HEK293 (cell line): ENCODE measurements at regions not wholly inside any gene's neighbourhood (a gene's known extent, or its start where the extent isn't known, plus 50 kb on each side); places are given as distances from the start of the nearest gene placed in this dataset.

Source experiments
- EGR2 ChIP-seq: fragments of 450-650 bp; formaldehyde crosslinking; IDR thresholded peaks from 2 replicates; pipeline ENCODE4 v1.5.1; 2016; ENCODE audit warnings: low read depth, missing biosample characterization, missing genetic modification characterization
- GLI2 ChIP-seq: fragments of 450-650 bp; formaldehyde crosslinking; IDR thresholded peaks from 2 replicates; pipeline ENCODE4; 2017; ENCODE audit warnings: missing biosample characterization, missing genetic modification characterization, low read depth, borderline replicate concordance
- GLIS1 ChIP-seq: fragments of 450-650 bp; formaldehyde crosslinking; IDR thresholded peaks from 2 replicates; pipeline ENCODE4 v1.5.1; 2016; ENCODE audit warnings: missing biosample characterization, missing genetic modification characterization
- KLF7 ChIP-seq: fragments of 450-650 bp; formaldehyde crosslinking; IDR thresholded peaks from 2 replicates; pipeline ENCODE4 v1.5.1; 2016; ENCODE audit warnings: missing biosample characterization, missing genetic modification characterization, borderline replicate concordance
- PBX3 ChIP-seq: sonication (generic); formaldehyde crosslinking; IDR thresholded peaks from 2 replicates; pipeline ENCODE4 v1.8.1; 2022; ENCODE audit warnings: mild to moderate bottlenecking, moderate library complexity, missing genetic modification reagents
- YY2 ChIP-seq: fragments of 450-650 bp; formaldehyde crosslinking; IDR thresholded peaks from 2 replicates; pipeline ENCODE4 v1.5.1; 2016; ENCODE audit warnings: missing biosample characterization, missing genetic modification characterization
- ZBTB21 ChIP-seq: fragments of 450-650 bp; formaldehyde crosslinking; IDR thresholded peaks from 2 replicates; pipeline ENCODE4 v1.5.1; 2017; ENCODE audit warnings: missing biosample characterization, missing genetic modification characterization
- ZBTB6 ChIP-seq: fragments of 450-650 bp; formaldehyde crosslinking; IDR thresholded peaks from 2 replicates; pipeline ENCODE4 v1.5.1; 2017; ENCODE audit warnings: missing biosample characterization, missing genetic modification characterization
- ZIC2 ChIP-seq: fragments of 450-650 bp; formaldehyde crosslinking; IDR thresholded peaks from 2 replicates; pipeline ENCODE4 v1.5.1; 2016; ENCODE audit warnings: missing biosample characterization, missing genetic modification characterization
- ZNF138 ChIP-seq: fragments of 450-650 bp; formaldehyde crosslinking; IDR thresholded peaks from 2 replicates; pipeline ENCODE4 v1.5.1; 2016; ENCODE audit warnings: missing biosample characterization, missing genetic modification characterization, borderline replicate concordance
- ZNF157 ChIP-seq: fragments of 450-650 bp; formaldehyde crosslinking; IDR thresholded peaks from 2 replicates; pipeline ENCODE4 v1.5.1; 2016; ENCODE audit warnings: missing biosample characterization, missing genetic modification characterization
- ZNF211 ChIP-seq: fragments of 450-650 bp; formaldehyde crosslinking; IDR thresholded peaks from 2 replicates; pipeline ENCODE4 v1.5.1; 2016; ENCODE audit warnings: low read depth, missing biosample characterization, missing genetic modification characterization
- ZNF274 ChIP-seq, 2 experiments: fragments of 200-500 bp in 1 of 2; fragments of 450-650 bp in 1 of 2; sonication (Bioruptor generic) in 1 of 2; formaldehyde crosslinking in 1 of 2; IDR thresholded peaks; 2 replicates each; pipeline versions ENCODE4 v1.5.1 to v1.6.1; 2014 to 2016; ENCODE audit warnings: borderline replicate concordance in 1 of 2, inconsistent platforms in 1 of 2, low read length in 1 of 2, missing biosample characterization in 1 of 2, missing genetic modification characterization in 1 of 2
- ZNF335 ChIP-seq: fragments of 450-650 bp; formaldehyde crosslinking; conservative IDR thresholded peaks from 2 replicates; pipeline ENCODE4 v1.5.1; 2016; ENCODE audit warnings: missing biosample characterization, missing genetic modification characterization
- ZNF37A ChIP-seq: fragments of 450-650 bp; IDR thresholded peaks from 2 replicates; pipeline ENCODE4 v1.5.1; 2018; ENCODE audit warnings: missing biosample characterization, missing genetic modification characterization
- ZNF433 ChIP-seq: fragments of 450-650 bp; formaldehyde crosslinking; IDR thresholded peaks from 2 replicates; pipeline ENCODE4 v1.5.1; 2016; ENCODE audit warnings: missing biosample characterization, missing genetic modification characterization, low read depth
- ZNF48 ChIP-seq: fragments of 450-650 bp; formaldehyde crosslinking; IDR thresholded peaks from 2 replicates; pipeline ENCODE4 v1.5.1; 2016; ENCODE audit warnings: missing biosample characterization, missing genetic modification characterization
- ZNF529 ChIP-seq: fragments of 450-650 bp; formaldehyde crosslinking; IDR thresholded peaks from 2 replicates; pipeline ENCODE4 v1.5.1; 2017; ENCODE audit warnings: missing genetic modification characterization, missing biosample characterization; ENCODE audit not compliant: insufficient replicate concordance
- ZNF549 ChIP-seq: fragments of 450-650 bp; IDR thresholded peaks from 2 replicates; pipeline ENCODE4 v1.5.1; 2018; ENCODE audit warnings: missing biosample characterization, missing genetic modification characterization, mild to moderate bottlenecking, inconsistent platforms, moderate library complexity
- ZNF660 ChIP-seq: fragments of 450-650 bp; IDR thresholded peaks from 2 replicates; pipeline ENCODE4 v1.5.1; 2018; ENCODE audit warnings: missing biosample characterization, mild to moderate bottlenecking, missing genetic modification characterization
- ZNF670 ChIP-seq: fragments of 450-650 bp; formaldehyde crosslinking; IDR thresholded peaks from 2 replicates; pipeline ENCODE4 v1.5.1; 2016; ENCODE audit warnings: missing biosample characterization, missing genetic modification characterization, low read depth
- ZNF701 ChIP-seq: fragments of 450-650 bp; formaldehyde crosslinking; IDR thresholded peaks from 2 replicates; pipeline ENCODE4 v1.5.1; 2016; ENCODE audit warnings: missing biosample characterization, missing genetic modification characterization
- ZNF76 ChIP-seq: fragments of 450-650 bp; formaldehyde crosslinking; IDR thresholded peaks from 2 replicates; pipeline ENCODE4; 2016; ENCODE audit warnings: low read depth, missing biosample characterization, missing genetic modification characterization, borderline replicate concordance
- ZNF791 ChIP-seq: fragments of 450-650 bp; formaldehyde crosslinking; IDR thresholded peaks from 2 replicates; pipeline ENCODE4 v1.5.1; 2016; ENCODE audit warnings: missing biosample characterization, missing genetic modification characterization
- TF ChIP-seq, protein P1 (sequence below): fragments of 450-650 bp; formaldehyde crosslinking; IDR thresholded peaks from 2 replicates; pipeline ENCODE4 v1.5.1; 2016; ENCODE audit warnings: missing biosample characterization, missing genetic modification characterization
- TF ChIP-seq, protein P2 (sequence below): fragments of 450-650 bp; formaldehyde crosslinking; IDR thresholded peaks from 2 replicates; pipeline ENCODE4 v1.5.1; 2017; ENCODE audit warnings: missing biosample characterization, mild to moderate bottlenecking, missing genetic modification characterization, moderate library complexity
- TF ChIP-seq, protein P3 (sequence below): fragments of 450-650 bp; formaldehyde crosslinking; IDR thresholded peaks from 2 replicates; pipeline ENCODE4 v1.5.1; 2016; ENCODE audit warnings: missing biosample characterization, missing genetic modification characterization
- TF ChIP-seq, protein P4 (sequence below): fragments of 450-650 bp; formaldehyde crosslinking; IDR thresholded peaks from 2 replicates; pipeline ENCODE4 v1.5.1; 2016; ENCODE audit warnings: missing biosample characterization, missing genetic modification characterization
- TF ChIP-seq, protein P5 (sequence below): fragments of 450-650 bp; formaldehyde crosslinking; IDR thresholded peaks from 2 replicates; pipeline ENCODE4 v1.5.1; 2016; ENCODE audit warnings: missing biosample characterization, missing genetic modification characterization

- no peak for TF ChIP-seq ZNF48 (tag by site-specific recombination)
- peak; percentile 85; the same call in 1 of the 2 replicates for TF ChIP-seq ZNF791
- peak; percentile 48 for TF ChIP-seq ZNF529 (tag by site-specific recombination)
- TF ChIP-seq, protein P1, sequence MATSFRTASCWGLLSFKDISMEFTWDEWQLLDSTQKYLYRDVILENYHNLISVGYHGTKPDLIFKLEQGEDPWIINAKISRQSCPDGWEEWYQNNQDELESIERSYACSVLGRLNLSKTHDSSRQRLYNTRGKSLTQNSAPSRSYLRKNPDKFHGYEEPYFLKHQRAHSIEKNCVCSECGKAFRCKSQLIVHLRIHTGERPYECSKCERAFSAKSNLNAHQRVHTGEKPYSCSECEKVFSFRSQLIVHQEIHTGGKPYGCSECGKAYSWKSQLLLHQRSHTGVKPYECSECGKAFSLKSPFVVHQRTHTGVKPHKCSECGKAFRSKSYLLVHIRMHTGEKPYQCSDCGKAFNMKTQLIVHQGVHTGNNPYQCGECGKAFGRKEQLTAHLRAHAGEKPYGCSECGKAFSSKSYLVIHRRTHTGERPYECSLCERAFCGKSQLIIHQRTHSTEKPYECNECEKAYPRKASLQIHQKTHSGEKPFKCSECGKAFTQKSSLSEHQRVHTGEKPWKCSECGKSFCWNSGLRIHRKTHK (tag by site-specific recombination), result no peak
- TF ChIP-seq KLF7, result peak; percentile 42; the same call in 1 of the 2 replicates
- TF ChIP-seq ZNF157, result no peak
- no peak for TF ChIP-seq ZNF335 (tag by site-specific recombination)
- no peak for TF ChIP-seq ZNF549 (tag by site-specific recombination)
- TF ChIP-seq, protein P2, sequence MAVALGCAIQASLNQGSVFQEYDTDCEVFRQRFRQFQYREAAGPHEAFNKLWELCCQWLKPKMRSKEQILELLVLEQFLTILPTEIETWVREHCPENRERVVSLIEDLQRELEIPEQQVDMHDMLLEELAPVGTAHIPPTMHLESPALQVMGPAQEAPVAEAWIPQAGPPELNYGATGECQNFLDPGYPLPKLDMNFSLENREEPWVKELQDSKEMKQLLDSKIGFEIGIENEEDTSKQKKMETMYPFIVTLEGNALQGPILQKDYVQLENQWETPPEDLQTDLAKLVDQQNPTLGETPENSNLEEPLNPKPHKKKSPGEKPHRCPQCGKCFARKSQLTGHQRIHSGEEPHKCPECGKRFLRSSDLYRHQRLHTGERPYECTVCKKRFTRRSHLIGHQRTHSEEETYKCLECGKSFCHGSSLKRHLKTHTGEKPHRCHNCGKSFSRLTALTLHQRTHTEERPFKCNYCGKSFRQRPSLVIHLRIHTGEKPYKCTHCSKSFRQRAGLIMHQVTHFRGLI, result no peak
- no peak for TF ChIP-seq ZNF76 (tag by site-specific recombination)
- no peak for TF ChIP-seq ZNF211 (tag by site-specific recombination)
- TF ChIP-seq ZNF433 (tag by site-specific recombination), result peak; percentile 92
- no peak for TF ChIP-seq ZIC2
- no peak for TF ChIP-seq ZNF660 (tag by site-specific recombination)
- TF ChIP-seq GLI2 (tag by site-specific recombination), result no peak; the same call in 1 of the 2 replicates
- TF ChIP-seq ZNF37A (tag by site-specific recombination), result no peak
- TF ChIP-seq ZNF274 (IDR thresholded peaks at IDR 0.05; ENCODE audit: low read length), result no peak
- no peak for TF ChIP-seq ZNF274 (tag by site-specific recombination; IDR thresholded peaks at IDR 0.05; ENCODE audit: borderline replicate concordance)
- TF ChIP-seq, protein P3, sequence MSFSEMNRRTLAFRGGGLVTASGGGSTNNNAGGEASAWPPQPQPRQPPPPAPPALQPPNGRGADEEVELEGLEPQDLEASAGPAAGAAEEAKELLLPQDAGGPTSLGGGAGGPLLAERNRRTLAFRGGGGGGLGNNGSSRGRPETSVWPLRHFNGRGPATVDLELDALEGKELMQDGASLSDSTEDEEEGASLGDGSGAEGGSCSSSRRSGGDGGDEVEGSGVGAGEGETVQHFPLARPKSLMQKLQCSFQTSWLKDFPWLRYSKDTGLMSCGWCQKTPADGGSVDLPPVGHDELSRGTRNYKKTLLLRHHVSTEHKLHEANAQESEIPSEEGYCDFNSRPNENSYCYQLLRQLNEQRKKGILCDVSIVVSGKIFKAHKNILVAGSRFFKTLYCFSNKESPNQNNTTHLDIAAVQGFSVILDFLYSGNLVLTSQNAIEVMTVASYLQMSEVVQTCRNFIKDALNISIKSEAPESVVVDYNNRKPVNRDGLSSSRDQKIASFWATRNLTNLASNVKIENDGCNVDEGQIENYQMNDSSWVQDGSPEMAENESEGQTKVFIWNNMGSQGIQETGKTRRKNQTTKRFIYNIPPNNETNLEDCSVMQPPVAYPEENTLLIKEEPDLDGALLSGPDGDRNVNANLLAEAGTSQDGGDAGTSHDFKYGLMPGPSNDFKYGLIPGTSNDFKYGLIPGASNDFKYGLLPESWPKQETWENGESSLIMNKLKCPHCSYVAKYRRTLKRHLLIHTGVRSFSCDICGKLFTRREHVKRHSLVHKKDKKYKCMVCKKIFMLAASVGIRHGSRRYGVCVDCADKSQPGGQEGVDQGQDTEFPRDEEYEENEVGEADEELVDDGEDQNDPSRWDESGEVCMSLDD (tag by site-specific recombination), result no peak
- no peak for TF ChIP-seq ZNF701 (tag by site-specific recombination)
- TF ChIP-seq EGR2, result no peak
- TF ChIP-seq, protein P4, sequence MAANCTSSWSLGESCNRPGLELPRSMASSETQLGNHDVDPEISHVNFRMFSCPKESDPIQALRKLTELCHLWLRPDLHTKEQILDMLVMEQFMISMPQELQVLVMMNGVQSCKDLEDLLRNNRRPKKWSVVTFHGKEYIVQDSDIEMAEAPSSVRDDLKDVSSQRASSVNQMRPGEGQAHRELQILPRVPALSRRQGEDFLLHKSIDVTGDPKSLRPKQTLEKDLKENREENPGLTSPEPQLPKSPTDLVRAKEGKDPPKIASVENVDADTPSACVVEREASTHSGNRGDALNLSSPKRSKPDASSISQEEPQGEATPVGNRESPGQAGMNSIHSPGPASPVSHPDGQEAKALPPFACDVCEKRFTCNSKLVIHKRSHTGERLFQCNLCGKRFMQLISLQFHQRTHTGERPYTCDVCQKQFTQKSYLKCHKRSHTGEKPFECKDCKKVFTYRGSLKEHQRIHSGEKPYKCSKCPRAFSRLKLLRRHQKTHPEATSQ (tag by site-specific recombination), result no peak
- no peak for TF ChIP-seq PBX3 (CRISPR knock-in tag)
- TF ChIP-seq ZBTB6 (tag by site-specific recombination), result no peak
- no peak for TF ChIP-seq ZNF670
- TF ChIP-seq YY2, result no peak
- TF ChIP-seq, protein P5, sequence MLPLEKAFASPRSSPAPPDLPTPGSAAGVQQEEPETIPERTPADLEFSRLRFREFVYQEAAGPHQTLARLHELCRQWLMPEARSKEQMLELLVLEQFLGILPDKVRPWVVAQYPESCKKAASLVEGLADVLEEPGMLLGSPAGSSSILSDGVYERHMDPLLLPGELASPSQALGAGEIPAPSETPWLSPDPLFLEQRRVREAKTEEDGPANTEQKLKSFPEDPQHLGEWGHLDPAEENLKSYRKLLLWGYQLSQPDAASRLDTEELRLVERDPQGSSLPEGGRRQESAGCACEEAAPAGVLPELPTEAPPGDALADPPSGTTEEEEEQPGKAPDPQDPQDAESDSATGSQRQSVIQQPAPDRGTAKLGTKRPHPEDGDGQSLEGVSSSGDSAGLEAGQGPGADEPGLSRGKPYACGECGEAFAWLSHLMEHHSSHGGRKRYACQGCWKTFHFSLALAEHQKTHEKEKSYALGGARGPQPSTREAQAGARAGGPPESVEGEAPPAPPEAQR (tag by site-specific recombination), result no peak
- TF ChIP-seq GLIS1 (tag by site-specific recombination), result no peak
- TF ChIP-seq ZNF138 (tag by site-specific recombination), result 0 out of 2 replicates have a peak, but pooled peaks have one; percentile 44
- TF ChIP-seq ZBTB21 (tag by site-specific recombination), result peak; percentile 55; the same call in 1 of the 2 replicates
Observed at GRCh38 chr10:118500477-118501104, 94.9 kb downstream of the PRLHR start (continued).
